Neural crest cell (in vitro differentiated cells): ENCODE measurements at regions not wholly inside any gene's neighbourhood (a gene's known extent, or its start where the extent isn't known, plus 50 kb on each side); places are given as distances from the start of the nearest gene placed in this dataset.

Experiments
- DNase-seq: peaks from one replicate; pipeline ENCODE4 v3.0.0; 2021; ENCODE audit warnings: low read depth, mixed read lengths, low spot score
- H3K27ac Mint-ChIP-seq: one replicate; pipeline ENCODE4 v1.8.0; 2021; ENCODE audit warnings: mild to moderate bottlenecking, mixed read lengths; ENCODE audit not compliant: unreplicated experiment
- H3K27me3 Mint-ChIP-seq: 2 replicates; pipeline ENCODE4 v1.8.0; 2021; ENCODE audit warnings: low read depth, mild to moderate bottlenecking, mixed read lengths
- H3K36me3 Mint-ChIP-seq: 2 replicates; pipeline ENCODE4 v1.8.0; 2021; ENCODE audit warnings: low read depth, mild to moderate bottlenecking, mixed read lengths
- H3K4me1 Mint-ChIP-seq: 2 replicates; pipeline ENCODE4 v1.8.0; 2021; ENCODE audit warnings: mixed read lengths
- H3K4me3 Mint-ChIP-seq: one replicate; pipeline ENCODE4 v1.8.0; 2021; ENCODE audit warnings: mild to moderate bottlenecking, mixed read lengths
- H3K9me3 Mint-ChIP-seq: 2 replicates; pipeline ENCODE4 v1.8.0; 2021; ENCODE audit warnings: mixed read lengths
- CTCF ChIP-seq: fragments of 200-600 bp; sonication (generic); conservative IDR thresholded peaks from 2 replicates; pipeline ENCODE4 v1.5.0; 2021; ENCODE audit warnings: antibody characterized with exemption, mild to moderate bottlenecking

- Mint-ChIP-seq H3K27me3 (no peaks in the 10 kb centered on the region), H3K36me3 (no peaks in the 10 kb centered on the region), H3K4me3 (no peak overlapping the region), H3K27ac (no peak overlapping the region), H3K4me1 (peaks cover 14% of the 10 kb centered on the region), H3K9me3 (no peaks in the 10 kb centered on the region)
- DNase-seq = no peak
- no peak for TF ChIP-seq CTCF
Measured at GRCh38 chr16:52254746-52255145, 292.2 kb downstream of the TOX3 start.

GRCh38 chr16:52252680-52253079 is 294.3 kb downstream of the TOX3 start:
- peaks cover 14% of the 10 kb centered on the region for H3K4me1 Mint-ChIP-seq
- H3K9me3 Mint-ChIP-seq = peaks cover 9% of the 10 kb centered on the region
- H3K27me3 Mint-ChIP-seq = no peaks in the 10 kb centered on the region
- DNase-seq = no peak
- H3K36me3 Mint-ChIP-seq = peaks cover 8% of the 10 kb centered on the region
- H3K4me3 Mint-ChIP-seq = no peak overlapping the region
- no peak for TF ChIP-seq CTCF
- no peak overlapping the region for H3K27ac Mint-ChIP-seq

GRCh38 chr16:52251495-52251894 is 295.4 kb downstream of the TOX3 start:
- H3K27ac Mint-ChIP-seq = no peak overlapping the region
- H3K9me3 Mint-ChIP-seq = peaks cover 10% of the 10 kb centered on the region
- no peak for TF ChIP-seq CTCF
- H3K4me3 Mint-ChIP-seq = no peak overlapping the region
- no peaks in the 10 kb centered on the region for H3K27me3 Mint-ChIP-seq
- peaks cover 8% of the 10 kb centered on the region for H3K36me3 Mint-ChIP-seq
- DNase-seq = no peak
- peaks cover 14% of the 10 kb centered on the region for H3K4me1 Mint-ChIP-seq

GRCh38 chr16:52247737-52248136 is 299.2 kb downstream of the TOX3 start:
- no peak for DNase-seq
- no peak overlapping the region for H3K27ac Mint-ChIP-seq
- no peak overlapping the region for H3K4me3 Mint-ChIP-seq
- H3K36me3 Mint-ChIP-seq = peaks cover 8% of the 10 kb centered on the region
- no peak for TF ChIP-seq CTCF
- peaks cover 14% of the 10 kb centered on the region for H3K4me1 Mint-ChIP-seq
- peaks cover 10% of the 10 kb centered on the region for H3K9me3 Mint-ChIP-seq
- H3K27me3 Mint-ChIP-seq = no peaks in the 10 kb centered on the region

GRCh38 chr16:52238710-52239109 is 308.2 kb downstream of the TOX3 start:
- Mint-ChIP-seq H3K4me3 (no peak overlapping the region), H3K27me3 (no peaks in the 10 kb centered on the region), H3K9me3 (no peaks in the 10 kb centered on the region), H3K27ac (no peak overlapping the region), H3K36me3 (no peaks in the 10 kb centered on the region), H3K4me1 (no peaks in the 10 kb centered on the region)
- DNase-seq = no peak
- no peak for TF ChIP-seq CTCF

GRCh38 chr16:52237823-52238222 is 309.1 kb downstream of the TOX3 start:
- TF ChIP-seq CTCF = no peak
- Mint-ChIP-seq H3K9me3 (no peaks in the 10 kb centered on the region), H3K4me3 (no peak overlapping the region), H3K4me1 (peaks cover 2% of the 10 kb centered on the region), H3K36me3 (no peaks in the 10 kb centered on the region), H3K27ac (peak overlapping the region; percentile 74), H3K27me3 (no peaks in the 10 kb centered on the region)
- no peak for DNase-seq
